CD4-positive, alpha-beta T cell treated with Interleukin-4 for 4 hours (primary cell): ENCODE measurements at regions not wholly inside any gene's neighbourhood (a gene's known extent, or its start where the extent isn't known, plus 50 kb on each side); places are given as distances from the start of the nearest gene placed in this dataset.

Source experiments
- DNase-seq: peaks from one replicate; pipeline ENCODE4 v3.0.0-alpha.2; 2020

DNA sequence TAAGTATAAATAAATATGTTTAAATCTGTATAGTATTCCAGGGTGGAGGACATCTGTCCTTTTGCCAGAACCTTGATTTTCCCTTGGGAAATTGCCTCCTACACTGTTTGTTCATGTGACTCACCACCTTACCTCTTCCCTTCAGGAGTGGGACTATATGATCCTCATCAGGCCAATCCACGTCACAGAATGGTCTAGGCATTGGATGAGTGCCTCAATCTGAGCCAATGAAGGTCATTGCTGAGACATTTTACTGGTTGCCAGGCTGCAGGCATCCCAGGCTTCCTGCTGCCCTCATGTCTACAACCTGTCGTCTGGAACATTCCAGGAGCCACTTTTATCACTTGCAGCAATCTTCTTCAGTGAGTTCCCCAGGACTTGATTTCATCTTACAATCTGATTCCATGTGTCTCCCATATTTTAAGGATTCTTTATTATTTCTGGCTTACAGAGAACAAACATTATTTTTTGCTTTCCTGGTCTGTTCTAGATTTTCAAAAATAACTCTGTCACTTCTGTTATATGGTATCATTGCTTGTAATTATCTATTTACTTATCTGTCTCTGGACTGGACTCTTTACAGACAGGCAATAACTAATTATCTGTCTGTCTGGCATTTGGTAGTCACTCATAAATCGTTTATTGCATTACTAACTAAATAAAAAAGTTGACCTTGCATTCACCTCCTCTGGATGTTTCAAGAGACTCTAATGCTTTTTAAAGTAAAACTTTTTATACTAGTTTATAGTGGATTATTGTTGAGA, 107.3 kb upstream of the APC start:
- no peak for DNase-seq

DNA sequence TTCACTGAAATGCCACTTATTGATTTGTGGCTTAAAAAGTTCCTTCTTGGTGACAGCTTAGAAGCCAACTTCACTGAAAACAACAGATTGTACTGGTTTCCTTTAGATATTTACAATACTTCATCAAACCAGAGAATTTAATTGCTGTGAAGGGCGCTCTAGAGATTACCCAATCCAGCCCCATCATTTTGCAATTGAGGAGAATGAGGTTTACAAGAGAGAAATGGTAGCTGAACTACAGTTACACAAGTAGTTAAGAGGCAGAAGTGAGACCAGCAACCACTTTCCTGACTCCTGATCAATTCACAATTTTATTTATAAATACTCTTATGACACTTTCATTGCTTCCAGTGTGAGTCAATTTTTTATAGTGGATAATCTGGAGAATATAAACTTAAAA, 103.5 kb upstream of the APC start:
- DNase-seq = no peak

DNA sequence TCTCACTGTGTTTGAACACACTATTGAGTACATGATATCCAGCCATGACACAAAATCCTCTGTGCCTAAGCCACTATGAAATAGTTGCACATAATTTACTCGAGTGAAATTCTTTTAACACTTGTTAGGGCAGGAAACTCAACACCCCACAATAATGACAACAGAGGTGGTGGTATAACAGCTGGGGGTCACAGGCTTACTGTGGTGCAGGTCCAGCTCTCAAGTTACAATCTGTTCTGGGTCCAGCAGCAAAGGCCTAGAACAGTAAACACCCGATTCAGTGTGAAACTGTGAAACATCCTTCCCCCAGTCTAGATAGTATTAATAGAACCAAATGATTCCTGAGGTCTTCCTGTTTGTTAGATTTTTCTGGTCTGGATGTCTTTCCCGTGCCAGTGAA, 102.9 kb upstream of the APC start:
- DNase-seq = no peak

DNA sequence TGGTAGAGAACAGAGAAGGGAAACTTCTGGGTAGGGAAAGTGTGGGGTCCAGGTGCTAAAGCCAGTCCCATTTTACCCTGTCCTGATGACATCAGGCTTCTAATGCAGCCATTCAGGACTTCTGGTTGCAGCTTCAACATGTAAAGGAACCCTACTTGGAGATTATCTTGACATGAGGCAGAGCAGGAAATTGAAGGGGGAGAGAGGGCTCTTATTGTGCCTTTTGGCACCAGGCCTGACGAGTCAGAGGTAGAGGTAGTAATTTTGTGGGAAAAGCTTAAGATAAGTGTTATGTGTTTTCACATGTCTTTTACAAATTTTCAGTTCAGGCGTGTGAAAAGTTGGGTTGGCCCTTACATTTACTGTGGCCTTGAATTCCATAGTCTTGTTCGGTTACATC, 102.4 kb upstream of the APC start:
- DNase-seq = no peak

DNA sequence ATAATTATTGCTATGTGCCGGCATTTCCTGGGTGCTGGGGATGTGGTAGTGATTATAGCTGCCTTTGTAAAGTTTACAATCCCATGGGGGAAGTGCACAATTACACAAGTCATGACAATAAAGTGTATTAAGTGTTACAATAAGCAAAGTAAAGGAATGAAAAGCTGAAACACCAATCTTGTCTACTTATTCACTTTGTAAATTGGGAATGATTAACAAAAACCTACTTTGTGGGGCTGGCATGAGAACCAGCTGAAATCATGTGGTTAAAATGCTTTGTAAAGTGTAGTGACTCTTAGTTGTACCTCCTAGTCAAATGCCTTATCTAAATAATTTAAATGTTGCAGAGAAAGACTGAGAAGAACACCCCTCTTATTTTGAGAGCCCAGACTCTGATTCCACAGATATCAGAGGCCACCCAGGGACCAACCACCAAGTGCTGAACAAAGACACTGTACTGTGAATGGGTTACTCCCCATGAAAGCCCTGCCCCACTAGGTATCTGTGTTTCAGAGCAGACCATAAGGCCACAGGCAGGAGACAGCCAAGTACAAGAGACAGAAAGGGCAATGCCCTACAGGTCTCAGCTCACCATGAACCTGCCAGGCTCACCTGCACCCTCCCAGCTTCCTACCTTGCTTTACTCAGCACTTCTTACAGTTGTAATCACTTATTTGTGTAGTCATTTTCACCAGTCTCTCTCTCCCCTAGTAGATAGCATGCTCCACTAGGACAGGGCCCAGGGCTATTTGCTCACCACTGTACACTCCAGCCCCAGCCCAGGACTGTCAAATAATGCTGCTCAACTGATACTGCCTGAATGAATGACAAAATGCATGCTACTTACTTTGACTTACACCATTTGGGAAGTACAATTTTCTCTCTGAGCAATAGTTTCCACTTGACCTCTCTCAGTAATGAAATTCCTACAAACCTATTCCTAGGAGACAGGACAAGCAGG, 101.6 kb upstream of the APC start:
- DNase-seq = no peak

DNA sequence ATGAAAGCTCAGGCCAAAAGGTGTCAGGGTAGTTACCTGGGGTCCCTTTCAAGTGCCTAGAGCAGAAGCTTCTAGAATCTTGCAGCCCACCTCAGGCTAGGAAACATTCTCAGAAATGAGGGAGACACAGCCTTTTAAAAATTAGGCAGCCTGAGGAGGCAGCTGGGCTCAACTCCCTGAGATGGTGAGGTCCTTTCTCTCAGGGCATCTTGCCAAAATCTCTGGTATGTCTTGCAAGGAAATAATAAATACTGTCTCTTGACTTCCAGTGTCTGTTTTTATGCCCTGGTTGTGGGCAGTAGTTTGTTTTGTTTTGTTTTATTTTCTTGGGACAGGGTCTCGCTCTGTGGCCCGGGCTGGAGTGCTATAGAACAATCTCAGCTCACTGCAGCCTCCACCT, 100.9 kb upstream of the APC start:
- no peak for DNase-seq

DNA sequence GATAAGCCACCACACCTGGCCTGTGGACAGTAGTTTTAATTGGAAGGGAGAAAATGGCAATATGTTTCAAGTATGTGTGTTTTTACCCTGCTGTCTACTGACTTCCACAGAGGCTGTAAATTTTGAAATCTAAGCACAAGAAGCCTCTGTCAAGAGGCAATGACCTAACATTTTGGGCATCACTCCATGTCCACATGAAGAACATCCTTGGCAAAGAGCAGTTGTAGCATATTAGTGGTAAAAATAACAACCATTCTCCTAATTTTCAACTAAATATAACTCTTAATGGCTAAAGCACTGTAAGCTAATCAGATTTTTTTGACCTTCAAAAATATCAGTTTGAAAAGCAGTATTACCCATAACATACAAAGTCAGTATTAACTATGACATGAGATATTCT, 100.3 kb upstream of the APC start:
- DNase-seq = no peak

DNA sequence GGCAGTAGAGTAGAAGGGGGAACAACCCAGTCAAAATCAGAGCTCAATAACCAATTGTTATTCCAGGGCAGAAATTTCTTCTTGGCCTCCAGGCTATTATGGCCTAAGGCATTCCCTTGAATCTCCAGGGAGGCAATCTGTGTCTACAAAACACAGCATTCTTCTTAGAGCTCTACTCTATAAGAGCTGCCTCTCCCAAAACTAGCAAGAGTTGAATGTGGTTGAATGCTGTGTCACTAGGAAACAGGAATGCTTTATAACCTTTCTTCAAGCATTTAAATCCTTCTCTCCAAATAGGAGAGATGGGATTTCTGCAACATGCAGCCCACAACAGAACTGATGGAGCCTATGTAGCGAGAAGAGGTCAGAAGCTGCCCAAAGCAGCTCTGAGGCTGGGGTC, 97.1 kb upstream of the APC start:
- DNase-seq = no peak

DNA sequence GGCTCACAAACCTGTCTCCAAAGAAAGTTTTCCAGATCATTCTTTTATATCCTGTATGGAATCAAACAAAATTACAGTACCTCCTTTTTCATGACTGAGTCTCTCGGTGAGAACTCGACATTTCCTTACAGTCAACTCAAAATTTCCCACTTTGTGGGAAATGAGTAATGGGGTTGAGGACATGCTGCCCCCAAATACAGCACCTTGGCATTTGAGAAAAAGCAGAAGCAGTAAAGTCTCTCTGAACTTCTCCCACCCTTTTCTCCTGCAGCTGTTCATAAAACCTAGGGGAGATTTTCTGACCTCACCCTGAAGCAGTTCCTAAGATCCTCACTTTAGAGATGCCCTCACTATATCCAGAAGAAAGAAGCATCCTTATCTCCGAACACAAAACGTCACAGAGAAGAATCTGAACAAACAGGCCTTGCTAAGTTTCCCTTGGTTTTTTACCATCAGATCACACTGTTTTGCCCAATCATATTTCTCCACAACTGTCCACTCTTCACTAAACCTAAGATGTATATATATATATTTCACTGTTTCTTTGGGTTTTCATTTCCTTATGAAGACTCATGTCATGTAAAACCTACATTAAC, 96.1 kb upstream of the APC start:
- no peak for DNase-seq

DNA sequence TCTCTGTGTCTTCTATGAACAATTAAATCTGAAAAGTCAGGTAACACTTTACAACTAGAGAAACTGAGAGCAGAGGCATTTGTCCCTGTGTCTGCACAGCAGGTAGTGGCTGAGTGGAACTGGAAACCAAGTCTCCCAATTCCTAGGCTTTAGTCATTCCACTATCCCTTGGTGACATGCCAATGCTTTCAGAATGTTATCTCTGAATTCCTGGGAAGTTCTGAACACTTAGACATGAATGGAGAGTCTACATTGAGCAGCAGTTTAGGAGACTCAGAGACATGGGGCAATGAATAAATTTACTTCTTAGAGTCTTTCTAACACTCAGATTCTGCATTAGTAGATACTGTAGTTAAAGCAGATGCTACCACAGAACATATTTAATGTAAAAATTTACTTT, 94.8 kb upstream of the APC start:
- DNase-seq = no peak

DNA sequence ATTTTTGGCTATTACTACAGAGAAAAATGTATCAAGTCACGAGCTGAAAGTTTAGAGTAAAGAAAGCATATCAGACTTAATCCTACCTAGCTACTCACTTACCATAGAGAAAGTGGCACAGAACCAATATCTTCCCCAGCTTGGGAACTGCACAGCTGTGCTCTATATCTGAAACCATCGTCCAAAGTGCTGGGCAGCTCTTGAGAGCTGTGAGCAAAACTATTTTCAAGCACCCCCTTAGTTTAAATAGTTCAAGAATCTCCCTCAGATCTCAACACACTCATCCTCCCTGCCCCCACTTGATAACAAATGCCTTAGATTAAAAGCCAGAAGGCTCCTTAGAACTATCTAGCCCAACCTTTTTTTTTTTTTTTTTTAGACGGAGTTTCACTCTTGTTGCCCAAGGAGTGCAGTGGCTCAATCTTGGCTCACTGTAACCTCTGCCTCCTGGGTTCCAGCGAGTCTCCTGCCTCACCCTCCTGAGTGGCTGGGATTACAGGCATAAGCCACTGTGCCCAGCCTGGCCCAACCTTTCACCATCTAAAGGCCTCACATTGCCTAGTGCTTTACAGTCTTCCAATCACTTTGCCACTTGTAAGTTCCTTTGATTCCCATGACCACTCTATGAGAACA, 94.2 kb upstream of the APC start:
- DNase-seq = no peak

DNA sequence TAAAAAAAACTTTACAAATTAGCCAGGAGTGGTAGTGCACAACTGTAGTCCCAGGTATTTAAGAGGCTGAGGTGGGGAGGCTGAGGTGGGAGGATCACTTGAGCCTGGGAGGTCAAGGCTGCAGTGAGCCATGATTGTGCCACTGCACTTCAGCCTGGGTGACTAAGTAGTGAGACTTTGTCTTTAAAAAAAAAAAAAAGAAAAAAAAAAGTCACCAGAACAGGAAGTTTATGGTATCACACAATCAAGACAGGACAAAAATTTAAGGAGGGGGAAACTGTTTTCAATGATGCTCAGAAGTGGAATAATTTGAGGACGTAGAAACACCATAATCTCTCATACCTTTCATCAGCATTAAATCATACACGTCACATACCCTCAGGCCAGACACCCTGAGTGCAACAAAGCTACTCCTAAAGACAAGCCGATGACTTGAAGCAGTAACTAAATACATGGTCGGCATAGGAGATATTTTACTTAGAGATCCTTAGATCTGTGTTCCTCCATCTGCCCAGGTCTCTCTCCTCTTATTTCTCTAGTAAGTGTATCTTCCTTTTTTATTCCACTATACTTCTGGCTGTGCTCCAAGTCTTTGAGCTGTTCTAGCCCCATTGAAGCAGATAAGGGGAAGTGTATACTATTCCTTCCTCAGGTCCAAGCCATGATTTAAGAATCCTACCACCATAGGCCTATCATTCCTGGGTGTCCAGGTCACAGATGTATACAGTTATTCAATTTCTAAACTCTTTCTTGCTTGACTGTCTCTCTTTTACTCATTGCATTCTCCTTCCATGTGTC, 91.3 kb upstream of the APC start:
- no peak for DNase-seq

DNA sequence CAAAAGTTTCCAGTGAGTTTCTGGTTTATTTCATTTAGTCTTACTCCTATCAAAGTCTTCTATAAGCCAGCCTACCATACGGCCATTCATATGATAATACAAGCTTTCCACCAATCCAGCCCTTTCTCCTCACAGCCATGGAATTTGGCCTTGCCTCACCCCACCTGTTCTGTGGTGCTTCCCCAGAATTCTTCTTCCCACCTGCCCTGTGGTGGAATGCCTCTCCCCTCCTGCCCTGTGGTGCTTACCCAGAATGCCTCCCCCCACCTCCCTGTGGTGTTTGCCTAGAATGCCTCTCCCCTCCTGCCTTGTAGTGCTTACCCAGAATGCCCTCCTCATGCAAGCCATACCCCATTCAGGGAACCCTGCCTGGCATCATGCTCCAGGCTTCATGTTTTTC, 90.3 kb upstream of the APC start:
- no peak for DNase-seq

DNA sequence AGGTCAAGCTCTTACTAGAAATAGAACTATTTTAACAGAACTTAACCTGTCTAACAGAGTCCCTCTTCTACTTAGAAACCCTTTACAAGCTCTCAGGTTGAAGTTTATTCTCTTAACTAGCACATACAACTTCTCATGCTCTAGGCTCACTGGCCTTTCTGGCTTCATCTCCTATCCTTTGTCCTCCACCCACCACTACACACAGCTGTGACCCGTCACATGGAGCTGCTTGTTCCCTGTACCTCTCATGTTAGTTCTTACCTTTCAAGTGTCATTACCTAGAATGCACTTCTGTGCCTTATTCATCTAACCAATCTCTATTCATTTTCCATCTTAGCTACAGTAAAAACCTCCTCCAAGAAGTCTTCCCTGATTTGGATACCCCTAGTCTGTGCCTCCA, 89.4 kb upstream of the APC start:
- DNase-seq = no peak

DNA sequence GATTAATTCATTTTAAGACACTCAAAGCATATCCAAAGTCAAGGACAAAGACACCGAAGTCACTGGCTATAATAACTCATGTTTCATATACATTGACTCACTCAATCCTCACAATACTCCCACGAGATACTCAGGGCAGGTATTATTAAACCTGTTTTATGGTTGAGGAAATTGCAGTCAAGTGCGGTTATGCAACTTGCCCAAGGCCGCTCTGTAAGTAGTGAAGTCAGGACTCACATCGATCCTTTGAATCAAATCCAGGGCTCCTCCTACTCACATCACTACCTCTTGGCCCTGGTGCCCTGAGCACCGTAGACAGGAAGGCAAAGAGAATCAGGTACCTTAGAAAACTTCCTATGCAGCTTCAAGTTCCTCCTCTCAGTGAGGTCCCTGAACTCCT, 87.8 kb upstream of the APC start:
- no peak for DNase-seq

DNA sequence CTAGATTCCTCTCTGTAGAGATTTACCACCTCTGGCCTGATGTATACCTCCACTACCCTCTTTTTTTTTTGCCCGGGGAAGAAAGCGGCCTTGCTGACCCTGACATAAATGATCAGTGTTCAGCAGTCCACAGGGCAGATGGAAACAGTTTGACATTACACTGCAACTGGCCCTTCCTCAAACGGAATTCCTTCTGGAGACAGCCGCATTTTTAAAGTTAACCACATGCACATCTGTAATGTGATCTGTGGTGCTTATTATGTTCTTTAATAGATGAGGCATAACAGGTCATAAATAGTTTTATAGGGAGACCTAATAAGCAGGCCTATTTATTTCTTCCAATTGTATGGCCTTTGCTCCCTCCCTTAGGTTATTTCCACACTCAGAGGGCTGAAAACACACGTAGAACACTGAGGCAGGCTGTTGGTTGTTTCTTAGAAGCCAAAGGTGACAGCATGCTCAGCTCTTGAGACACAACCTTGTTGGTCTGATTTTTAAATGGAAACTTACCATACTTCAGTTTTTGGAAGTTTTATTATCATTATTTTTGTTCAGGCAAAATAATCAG, 84.0 kb upstream of the APC start:
- DNase-seq = no peak

DNA sequence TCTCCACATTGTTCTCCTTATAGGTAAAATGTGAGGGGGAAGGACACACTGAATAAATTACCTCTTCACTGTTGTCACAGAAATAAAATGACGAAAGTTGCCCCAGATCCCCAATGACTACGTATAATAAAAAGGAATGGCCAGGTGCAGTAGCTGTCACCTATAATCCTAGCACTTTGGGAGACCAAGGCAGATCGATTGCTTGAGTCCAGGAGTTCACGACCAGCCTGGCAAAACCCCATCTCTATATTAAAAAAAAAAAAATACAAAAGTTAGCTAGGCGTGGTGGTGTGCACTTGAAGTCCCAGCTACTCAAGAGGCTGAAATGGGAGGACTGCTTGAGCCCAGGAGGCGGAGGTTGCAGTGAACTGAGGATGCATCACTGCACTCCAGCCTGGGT, 82.2 kb upstream of the APC start:
- DNase-seq = no peak

DNA sequence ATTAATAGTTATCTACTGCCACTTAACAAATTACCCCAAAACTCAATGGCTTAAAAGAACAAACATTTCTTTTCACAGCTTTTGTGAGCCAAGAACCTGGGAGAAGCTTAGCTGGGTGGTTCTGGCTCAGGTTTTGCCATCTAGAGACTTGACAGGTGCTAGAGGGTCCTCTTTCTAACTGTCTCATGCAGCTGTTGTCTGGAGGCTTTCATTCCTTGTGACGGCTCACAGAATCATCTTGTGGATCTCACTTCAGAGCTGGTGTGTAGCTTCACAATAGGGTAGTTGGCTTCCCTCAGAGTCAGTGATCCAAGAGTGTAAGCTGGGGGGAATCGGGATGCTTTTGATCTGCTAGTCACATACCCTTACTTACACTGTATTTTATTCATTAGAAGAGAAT, 81.2 kb upstream of the APC start:
- no peak for DNase-seq

DNA sequence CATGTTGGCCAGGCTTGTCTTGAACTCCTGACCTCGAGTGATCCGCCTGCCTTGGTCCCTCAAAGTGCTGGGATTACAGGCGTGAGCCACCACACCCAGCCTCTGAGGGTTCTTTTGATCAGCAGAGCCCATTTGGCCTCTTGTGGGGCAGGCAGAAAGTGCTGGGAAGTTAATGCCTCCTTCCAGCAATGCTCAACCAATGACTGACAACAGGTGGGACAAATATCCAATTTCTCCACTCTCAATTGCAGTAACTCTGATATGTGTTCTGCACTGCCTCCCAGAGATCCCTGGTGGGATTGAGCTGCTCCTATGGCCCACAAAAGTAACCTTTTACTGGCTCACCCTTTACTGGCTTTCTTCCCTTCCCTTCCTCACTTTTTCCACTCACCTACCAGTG, 79.9 kb upstream of the APC start:
- no peak for DNase-seq

DNA sequence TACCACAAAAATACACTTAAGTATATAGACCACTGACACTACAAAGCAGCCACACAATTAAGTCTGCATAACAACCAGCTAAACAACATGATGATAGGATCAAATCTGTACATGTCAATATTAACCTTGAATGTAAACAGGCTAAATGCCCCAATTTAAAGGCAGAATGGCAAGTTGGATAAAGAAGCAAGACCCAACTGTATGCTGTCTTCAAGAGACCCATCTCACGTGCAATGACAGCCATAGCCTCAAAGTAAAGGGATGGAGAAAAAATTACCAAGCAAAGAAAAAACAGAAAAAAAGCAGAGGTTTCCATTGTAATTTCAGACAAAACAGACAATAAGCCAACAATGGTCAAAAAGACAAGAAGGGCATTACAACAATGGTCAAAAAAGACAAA, 77.3 kb upstream of the APC start:
- DNase-seq = no peak

DNA sequence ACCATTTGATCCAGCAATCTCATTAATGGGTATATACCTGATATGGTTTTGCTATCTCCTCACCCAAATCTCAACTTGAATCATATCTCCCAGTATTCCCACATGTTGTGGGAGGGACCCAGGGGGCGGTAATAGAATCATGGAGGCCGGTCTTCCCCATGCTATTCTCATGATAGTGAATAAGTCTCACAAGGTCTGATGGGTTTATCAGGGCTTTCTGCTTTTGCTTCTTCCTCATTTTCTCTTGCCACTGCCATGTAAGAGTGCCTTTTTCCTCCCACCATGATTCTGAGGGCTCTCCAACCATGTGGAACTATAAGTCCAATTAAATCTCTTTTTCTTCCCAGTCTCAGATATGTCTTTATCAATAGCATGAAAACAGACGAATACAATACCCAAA, 74.5 kb upstream of the APC start:
- no peak for DNase-seq

DNA sequence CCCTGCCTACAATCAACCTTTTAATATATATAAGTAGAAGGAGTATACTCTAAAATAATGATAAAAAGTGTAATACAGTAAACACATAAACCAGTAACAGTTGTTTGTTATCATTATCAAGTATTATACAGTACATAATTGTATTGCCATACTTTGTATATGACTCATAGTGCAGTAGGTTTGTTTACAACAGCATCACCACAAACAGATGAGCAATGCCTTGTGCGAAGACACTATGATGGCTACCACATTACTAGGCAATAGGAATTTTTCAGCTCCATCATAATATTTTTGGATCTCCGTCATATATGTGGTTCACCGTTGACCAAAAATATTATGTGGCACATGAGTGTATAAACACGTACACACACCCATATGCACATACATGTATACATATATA, 69.7 kb upstream of the APC start:
- DNase-seq = no peak
